Testis (tissue), 2 donors: ENCODE measurements at regions not wholly inside any gene's neighbourhood (a gene's known extent, or its start where the extent isn't known, plus 50 kb on each side); places are given as distances from the start of the nearest gene placed in this dataset.
"Not testable (repeated sequence)": the region's sequence is repeated elsewhere in the genome, so short reads cannot be mapped to it uniquely, and the experiment has no call there.

ENCODE experiments used
- POLR2A ChIP-seq: fragments of 450-650 bp; IDR thresholded peaks from one replicate; pipeline ENCODE4 v1.6.1; 2017; ENCODE audit warnings: antibody characterized with exemption, mild to moderate bottlenecking, moderate library complexity
- TF ChIP-seq, protein P1 (sequence below), 3 experiments: fragments of 450-650 bp in 2 of 3; fragments of 200-600 bp in 1 of 3; sonication (generic) in 1 of 3; IDR thresholded peaks; one replicate each; pipeline ENCODE4 v1.5.1; 2016 to 2019; ENCODE audit warnings: antibody characterized with exemption in 3 of 3, mild to moderate bottlenecking in 2 of 3, moderate library complexity in 1 of 3

DNA sequence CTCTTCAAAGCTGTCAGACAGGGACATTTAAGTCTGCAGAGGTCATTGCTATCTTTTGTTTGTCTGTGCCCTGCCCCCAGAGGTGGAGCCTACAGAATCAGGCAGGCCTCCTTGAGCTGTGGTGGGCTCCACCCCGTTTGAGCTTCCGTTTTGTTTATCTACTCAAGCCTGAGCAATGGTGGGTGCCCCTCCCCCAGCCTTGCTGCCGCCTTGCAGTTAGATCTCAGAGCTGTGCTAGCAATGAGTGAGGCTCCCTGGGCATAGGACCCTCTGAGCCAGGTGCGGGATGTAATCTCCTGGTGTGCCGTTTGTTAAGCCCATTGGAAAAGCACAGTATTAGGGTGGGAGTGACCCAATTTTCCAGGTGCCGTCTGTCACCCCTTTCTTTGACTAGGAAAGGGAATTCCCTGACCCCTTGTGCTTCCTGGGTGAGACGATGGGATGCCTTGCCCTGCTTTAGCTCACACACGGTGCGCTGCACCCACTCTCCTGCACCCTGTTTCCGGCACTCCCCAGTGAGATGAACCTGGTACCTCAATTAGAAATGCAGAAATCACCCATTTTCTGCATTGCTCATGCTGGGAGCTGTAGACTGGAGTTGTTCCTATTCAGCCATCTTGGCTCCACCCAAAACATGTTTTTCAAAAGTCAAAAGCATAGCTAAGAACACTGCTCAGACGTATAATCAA is 244.7 kb downstream of the CENPC start:
- TF ChIP-seq, protein P1, sequence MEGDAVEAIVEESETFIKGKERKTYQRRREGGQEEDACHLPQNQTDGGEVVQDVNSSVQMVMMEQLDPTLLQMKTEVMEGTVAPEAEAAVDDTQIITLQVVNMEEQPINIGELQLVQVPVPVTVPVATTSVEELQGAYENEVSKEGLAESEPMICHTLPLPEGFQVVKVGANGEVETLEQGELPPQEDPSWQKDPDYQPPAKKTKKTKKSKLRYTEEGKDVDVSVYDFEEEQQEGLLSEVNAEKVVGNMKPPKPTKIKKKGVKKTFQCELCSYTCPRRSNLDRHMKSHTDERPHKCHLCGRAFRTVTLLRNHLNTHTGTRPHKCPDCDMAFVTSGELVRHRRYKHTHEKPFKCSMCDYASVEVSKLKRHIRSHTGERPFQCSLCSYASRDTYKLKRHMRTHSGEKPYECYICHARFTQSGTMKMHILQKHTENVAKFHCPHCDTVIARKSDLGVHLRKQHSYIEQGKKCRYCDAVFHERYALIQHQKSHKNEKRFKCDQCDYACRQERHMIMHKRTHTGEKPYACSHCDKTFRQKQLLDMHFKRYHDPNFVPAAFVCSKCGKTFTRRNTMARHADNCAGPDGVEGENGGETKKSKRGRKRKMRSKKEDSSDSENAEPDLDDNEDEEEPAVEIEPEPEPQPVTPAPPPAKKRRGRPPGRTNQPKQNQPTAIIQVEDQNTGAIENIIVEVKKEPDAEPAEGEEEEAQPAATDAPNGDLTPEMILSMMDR (IDR thresholded peaks at IDR 0.05), result not testable (repeated sequence)
- not testable (repeated sequence) for TF ChIP-seq POLR2A
